Middle frontal gyrus (tissue), 1 donor: ENCODE measurements at regions not wholly inside any gene's neighbourhood (a gene's known extent, or its start where the extent isn't known, plus 50 kb on each side); places are given as distances from the start of the nearest gene placed in this dataset.
"Not testable (repeated sequence)": the region's sequence is repeated elsewhere in the genome, so short reads cannot be mapped to it uniquely, and the experiment has no call there.

ENCODE experiments used
- DNase-seq: peaks from one replicate; pipeline ENCODE4 v3.0.0-alpha.2; 2015; ENCODE audit warnings: low spot score; ENCODE audit errors: extremely low spot score

GRCh38 chr2:5562865-5563264 lies 129.3 kb upstream of the SOX11 start:
- DNase-seq = no peak

DNA sequence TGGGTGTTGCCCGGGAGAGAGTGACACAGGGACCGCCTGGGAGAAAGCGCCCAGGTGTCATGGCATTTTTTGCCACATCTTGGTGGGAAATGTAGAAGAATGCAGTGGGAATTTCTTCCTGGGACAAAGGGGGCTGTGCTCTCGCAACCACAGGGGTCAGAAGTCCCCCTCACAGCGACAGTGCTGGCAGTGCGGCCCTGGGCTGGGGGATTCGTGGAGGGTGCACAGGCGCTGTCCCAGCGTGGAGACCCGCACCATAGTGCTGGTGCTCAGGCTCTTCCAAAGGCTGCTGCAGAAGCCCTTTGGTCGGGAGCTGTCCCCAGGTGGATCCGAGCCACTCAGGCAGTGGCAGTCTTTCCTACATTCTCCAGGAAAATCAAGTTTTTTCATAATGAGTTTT lies 128.8 kb upstream of the SOX11 start:
- DNase-seq = no peak

GRCh38 chr2:5569256-5569655 lies 122.9 kb upstream of the SOX11 start:
- DNase-seq = no peak

DNA sequence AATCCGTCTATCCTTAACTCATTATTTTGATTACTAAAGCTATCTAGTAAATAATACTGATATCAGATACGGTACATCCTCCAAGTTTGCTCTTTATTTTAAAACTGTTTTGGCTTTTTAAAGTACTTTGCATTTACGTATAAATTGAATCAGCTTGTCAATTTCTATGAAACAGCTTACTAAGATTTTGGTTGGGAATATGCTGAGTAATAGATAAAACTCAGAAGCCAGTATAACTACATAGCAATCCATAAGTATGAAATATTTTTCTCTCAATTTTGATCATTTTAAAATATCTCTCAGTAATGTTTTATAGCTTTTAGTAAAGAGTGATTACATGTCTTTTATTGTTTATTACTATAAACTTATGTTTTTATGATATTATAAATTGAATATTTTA lies 116.2 kb upstream of the SOX11 start:
- no peak for DNase-seq

DNA sequence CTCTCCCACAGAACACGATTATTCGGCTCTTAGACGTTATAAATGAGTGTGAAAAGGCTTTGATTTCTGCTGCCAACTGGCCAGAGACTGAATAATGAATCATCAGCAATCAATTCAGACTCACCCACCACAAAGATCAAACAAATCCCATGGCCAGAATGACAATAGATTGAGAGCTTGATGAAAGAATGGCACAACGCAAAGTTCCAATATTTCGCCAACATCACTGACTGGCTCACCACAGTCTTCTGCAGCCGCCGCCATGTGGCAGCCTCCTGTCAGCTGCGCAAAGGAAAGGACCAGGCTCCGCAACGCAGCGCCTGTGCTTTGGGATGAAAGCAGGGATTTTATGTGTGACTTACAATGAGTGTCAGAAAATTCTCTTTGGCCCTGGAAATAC lies 104.4 kb upstream of the SOX11 start:
- DNase-seq = no peak

- DNase-seq = no peak
Observed at GRCh38 chr2:5588601-5589000, 103.6 kb upstream of the SOX11 start.

DNA sequence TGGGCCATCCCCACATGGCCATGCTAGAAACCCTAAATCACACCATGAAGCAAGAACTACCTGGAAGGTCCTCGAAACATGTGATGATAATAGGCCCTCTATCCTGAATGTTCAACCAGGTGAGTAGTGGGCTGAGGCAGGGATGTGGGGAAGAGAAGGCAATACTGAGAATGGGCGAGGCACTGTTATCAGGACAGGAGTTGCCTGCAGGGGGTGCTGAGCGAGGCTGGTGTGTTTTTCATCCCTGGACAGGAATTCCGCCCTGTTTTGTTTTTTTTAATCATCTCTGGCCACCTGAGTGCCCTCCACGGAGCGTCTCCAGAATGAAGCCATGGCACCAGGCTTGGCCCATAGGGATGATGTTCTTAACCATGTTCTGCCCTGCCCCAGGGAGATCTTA lies 103.0 kb upstream of the SOX11 start:
- DNase-seq = no peak

- no peak for DNase-seq
Observed at GRCh38 chr2:5590886-5591285, 101.3 kb upstream of the SOX11 start.

DNA sequence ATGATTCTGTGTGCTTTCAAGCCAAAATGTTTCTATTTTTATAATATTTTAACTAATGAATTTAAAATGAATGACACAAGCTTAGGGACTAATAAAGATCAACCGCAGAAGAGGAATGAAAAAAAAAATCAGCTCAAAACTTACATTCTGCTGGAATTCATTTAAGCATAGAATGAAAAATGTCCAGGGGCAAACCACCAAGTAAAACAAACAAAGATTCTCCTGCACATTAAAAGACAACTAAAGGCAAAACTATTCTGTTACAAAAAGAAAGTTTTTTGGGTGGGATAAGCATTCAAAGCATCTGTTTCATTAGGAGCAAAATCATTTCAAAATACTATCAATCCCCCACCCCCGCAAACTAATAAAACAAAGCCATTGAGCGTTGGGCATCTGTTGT lies 99.3 kb upstream of the SOX11 start:
- DNase-seq = no peak

DNA sequence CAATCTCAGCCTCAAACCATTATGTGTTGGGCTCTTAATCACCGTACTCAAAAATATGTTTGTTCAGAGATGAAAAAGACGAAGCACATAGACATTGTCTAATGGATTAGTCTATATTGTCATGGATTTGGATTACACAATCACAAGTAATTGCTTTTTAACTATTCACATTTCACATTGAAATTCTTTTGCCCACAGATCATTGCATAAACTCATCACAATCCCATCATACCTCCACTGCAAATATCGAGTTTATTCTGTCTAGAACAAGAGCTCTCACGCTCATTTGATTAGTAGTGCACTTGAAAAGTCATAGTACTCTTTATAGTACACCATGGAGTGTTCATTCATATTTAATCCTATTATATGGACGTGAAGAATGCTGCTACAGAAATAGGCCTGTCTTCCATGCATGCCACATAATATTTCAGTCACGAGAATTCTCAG lies 97.9 kb upstream of the SOX11 start:
- DNase-seq = no peak

DNA sequence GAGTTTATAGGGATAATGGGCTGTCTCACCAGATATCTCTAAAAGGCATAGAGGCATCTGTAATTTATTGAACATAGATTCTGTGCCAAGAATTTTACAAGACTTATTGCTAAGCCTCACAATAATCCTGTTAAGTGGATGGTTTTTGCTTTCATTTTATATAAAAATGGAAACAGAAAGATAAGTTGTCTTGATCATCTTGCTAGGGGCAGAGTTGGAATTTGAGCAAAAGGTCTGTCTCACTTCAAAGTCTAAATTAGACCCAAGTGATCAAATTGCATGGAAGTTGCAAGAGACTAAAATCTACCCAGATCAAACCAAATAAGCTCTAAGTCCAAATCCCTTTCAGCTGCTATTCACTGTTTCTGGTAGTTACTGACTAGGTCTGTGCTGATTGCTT lies 95.3 kb upstream of the SOX11 start:
- no peak for DNase-seq

GRCh38 chr2:5598156-5598555 lies 94.0 kb upstream of the SOX11 start:
- DNase-seq = no peak

- no peak for DNase-seq
Observed at GRCh38 chr2:5609201-5609600, 83.0 kb upstream of the SOX11 start.

DNA sequence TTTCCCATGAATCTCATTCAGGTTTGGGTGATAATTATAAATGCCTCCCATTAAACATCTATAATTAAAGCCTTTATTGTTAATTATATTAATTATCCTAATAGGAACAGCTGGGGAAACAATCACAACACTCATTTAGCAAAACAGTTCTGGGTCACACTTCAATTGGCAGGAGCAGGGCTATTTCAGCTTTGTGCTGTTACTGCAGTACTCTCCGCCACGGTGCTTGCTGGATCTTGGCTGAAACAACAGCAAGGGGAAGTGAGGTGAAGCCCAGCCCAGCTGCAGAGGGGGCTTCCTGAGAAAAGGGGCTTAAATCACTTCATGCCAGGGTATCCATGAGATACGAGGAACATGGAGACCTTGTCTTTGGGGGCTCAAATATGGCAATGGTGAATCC lies 79.5 kb upstream of the SOX11 start:
- no peak for DNase-seq

- DNase-seq = no peak
Observed at GRCh38 chr2:5616019-5616418, 76.2 kb upstream of the SOX11 start.

DNA sequence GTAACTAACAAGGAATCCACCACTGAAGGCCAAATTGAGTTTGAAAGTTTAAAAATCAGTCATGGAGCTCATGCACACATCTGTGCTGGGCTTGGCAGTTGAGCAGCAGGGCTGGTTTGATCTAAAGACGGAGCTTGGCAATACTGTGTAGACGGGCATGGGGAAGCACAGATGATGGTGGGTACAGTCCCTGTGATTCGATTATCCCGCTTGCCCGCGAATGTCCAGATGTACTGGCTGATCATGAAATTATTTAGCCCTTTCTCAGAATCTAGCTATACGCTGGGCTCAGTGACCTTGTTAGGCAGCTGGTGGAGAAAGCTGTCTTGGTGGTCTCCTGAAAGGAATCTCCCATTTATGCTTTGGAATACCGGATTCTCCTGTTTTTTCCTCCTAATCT lies 74.8 kb upstream of the SOX11 start:
- DNase-seq = no peak

DNA sequence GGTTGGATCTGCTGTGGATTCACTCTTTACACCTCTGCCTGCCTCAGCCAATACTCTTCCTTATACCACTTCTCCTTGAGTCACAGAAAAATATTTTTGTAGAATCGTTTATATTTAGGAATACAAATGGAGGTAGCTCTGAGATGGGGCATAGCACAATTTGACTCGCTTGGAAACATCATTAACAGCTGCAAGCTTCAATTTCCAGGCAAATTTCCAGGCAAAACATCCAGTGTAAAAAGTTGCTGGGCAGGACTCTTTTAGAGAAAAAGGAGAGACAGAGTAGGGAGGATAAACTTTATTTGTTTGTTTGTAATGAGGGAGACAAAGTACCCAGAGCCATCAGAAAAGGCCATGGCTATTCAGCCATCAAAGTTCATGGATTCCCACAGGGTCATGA lies 74.4 kb upstream of the SOX11 start:
- DNase-seq = no peak

DNA sequence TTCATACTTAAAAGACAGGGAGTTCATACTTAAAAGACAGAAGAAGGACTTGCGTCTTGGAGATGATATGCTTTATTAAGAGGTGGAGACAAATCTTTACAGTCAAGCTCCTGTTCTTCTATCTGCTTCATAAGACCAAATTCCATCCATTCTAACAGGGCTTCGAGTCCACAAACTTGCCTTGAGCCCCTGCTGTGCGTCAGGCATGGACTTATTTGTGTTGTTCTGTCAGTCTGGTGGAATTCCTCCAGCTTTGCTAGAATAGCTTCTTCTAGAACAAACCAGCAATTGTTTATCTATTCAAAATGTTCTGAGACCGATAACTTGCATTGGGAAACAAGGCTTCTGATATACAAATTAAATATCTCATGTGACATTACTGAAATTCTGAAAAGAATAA lies 73.9 kb upstream of the SOX11 start:
- no peak for DNase-seq

DNA sequence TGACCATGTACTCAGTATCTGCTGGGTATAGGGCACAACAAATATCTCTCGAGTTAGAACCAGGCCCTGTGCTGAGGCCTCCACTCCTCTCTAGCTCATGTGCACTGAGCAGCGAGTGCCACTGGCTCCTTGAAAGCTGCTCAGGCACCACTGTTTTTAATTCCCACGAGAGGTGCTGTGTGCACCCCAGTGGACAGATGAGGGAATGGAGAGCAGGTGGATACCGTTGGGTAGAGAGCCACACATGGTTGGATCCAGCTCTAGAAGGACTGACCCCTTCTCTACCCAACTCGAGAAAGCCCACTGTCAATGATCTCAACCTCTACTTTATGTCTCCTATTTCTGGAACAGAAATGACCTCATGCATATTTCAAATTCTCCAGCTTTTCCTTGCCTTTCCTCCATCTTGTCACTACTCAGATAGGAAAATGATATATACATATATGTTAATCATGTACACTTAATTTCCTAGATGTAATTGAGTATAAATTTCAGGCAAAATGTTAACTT lies 66.6 kb upstream of the SOX11 start:
- not testable (repeated sequence) for DNase-seq

GRCh38 chr2:5628484-5628883 lies 63.7 kb upstream of the SOX11 start:
- DNase-seq = not testable (repeated sequence)

- not testable (repeated sequence) for DNase-seq
Observed at GRCh38 chr2:5629510-5629909, 62.7 kb upstream of the SOX11 start.

DNA sequence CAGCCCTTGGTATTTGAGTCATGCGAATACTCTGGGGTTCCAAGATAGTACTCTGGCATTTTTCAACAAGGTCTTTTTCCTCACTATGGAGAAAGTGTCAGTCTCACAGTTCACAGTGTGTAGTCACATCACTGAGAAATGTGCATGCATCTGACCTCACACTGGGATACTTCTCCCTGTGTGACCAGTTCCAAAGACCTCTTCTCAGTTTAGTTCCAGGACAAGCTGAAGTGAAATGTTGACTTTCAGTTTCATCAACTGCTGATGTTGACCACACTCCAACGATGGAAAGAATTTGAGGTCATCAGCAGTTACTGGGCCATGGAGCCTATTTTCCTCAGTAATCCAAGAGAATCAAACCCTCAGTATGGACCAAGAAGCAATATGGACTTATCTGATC lies 55.1 kb upstream of the SOX11 start:
- not testable (repeated sequence) for DNase-seq
